Tibial nerve (tissue), 4 donors: ENCODE measurements at regions not wholly inside any gene's neighbourhood (a gene's known extent, or its start where the extent isn't known, plus 50 kb on each side); places are given as distances from the start of the nearest gene placed in this dataset.

Experiments used
- EP300 ChIP-seq, 2 donors: sonication (generic); formaldehyde crosslinking; IDR thresholded peaks; one replicate each; pipeline ENCODE4 v1.6.1; 2017; ENCODE audit warnings: antibody characterized with exemption in 2 of 2, mild to moderate bottlenecking in 1 of 2
- POLR2A ChIP-seq, 2 donors: fragments of 450-650 bp; IDR thresholded peaks; one replicate each; pipeline ENCODE4 v1.6.1; 2017; ENCODE audit warnings: antibody characterized with exemption in 2 of 2, mild to moderate bottlenecking in 2 of 2, moderate library complexity in 2 of 2
- TF ChIP-seq, protein P1 (sequence below), 5 experiments: fragments of 200-600 bp in 3 of 5; fragments of 450-650 bp in 2 of 5; sonication (generic) in 3 of 5; IDR thresholded peaks; one replicate each; pipeline ENCODE4 v1.5.1; 2016 to 2019; ENCODE audit warnings: antibody characterized with exemption in 5 of 5, mild to moderate bottlenecking in 3 of 5, moderate library complexity in 2 of 5

DNA sequence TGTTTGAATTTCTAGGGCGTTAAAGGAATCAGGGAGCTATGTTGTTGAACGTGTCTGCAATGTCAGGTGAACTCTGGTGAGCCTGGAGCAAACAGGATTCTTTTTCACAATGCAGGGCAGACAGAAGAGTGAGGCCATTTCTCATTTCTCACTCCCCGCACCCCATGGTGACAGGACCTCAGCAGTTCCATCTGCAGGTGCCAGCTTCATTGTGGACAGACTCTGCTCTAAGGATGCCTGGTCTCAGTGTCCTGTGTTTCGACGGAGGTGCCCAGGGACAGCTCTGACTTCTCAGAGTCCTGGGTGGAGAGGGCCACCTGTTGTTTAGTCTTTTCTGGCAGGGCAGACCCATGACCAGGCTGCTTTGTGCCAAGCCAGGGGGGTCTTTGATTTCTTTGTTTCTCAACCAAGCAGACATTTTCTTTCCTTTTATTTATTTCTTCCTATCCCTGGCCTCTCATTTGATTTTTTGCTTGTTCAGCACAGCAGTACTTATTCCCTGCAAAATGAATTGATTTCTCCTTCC, 201.5 kb downstream of the RNF144A start:
- TF ChIP-seq, protein P1, sequence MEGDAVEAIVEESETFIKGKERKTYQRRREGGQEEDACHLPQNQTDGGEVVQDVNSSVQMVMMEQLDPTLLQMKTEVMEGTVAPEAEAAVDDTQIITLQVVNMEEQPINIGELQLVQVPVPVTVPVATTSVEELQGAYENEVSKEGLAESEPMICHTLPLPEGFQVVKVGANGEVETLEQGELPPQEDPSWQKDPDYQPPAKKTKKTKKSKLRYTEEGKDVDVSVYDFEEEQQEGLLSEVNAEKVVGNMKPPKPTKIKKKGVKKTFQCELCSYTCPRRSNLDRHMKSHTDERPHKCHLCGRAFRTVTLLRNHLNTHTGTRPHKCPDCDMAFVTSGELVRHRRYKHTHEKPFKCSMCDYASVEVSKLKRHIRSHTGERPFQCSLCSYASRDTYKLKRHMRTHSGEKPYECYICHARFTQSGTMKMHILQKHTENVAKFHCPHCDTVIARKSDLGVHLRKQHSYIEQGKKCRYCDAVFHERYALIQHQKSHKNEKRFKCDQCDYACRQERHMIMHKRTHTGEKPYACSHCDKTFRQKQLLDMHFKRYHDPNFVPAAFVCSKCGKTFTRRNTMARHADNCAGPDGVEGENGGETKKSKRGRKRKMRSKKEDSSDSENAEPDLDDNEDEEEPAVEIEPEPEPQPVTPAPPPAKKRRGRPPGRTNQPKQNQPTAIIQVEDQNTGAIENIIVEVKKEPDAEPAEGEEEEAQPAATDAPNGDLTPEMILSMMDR (IDR thresholded peaks at IDR 0.05) = no peak
- TF ChIP-seq POLR2A (IDR thresholded peaks at IDR 0.05) (no peak), EP300 (IDR thresholded peaks at IDR 0.05) (no peak)
